ENCODE measurements at regions not wholly inside any gene's neighbourhood (a gene's known extent, or its start where the extent isn't known, plus 50 kb on each side); places are given as distances from the start of the nearest gene placed in this dataset.

- no peak for TF ChIP-seq ARID4B (CRISPR knock-in tag; IDR thresholded peaks at IDR 0.05; ENCODE audit: borderline replicate concordance)
Measured at GRCh38 chr6:132204591-132204990, 196.7 kb downstream of the MOXD1 start (continued).

- ATAC-seq (no peak), DNase-seq (ENCODE audit: low spot score) (no peak)
- ChIA-PET POLR2A (no interaction called here), CTCF (no interaction called here)
- Mint-ChIP-seq H3K27ac (no peak overlapping the region), H3K36me3 (no peaks in the 10 kb centered on the region), H3K27me3 (ENCODE audit: low read depth) (peaks cover 19% of the 10 kb centered on the region), H3K4me1 (no peaks in the 10 kb centered on the region), H3K9me3 (peaks cover 10% of the 10 kb centered on the region), H3K4me3 (no peak overlapping the region)
- no peak for TF ChIP-seq IRF1 (CRISPR knock-in tag; IDR thresholded peaks at IDR 0.05)
- no peak for TF ChIP-seq ZNF281 (CRISPR knock-in tag; IDR thresholded peaks at IDR 0.05)
- no peak for TF ChIP-seq CREM (CRISPR knock-in tag; IDR thresholded peaks at IDR 0.05)
- no peak for TF ChIP-seq MXD4 (CRISPR knock-in tag; IDR thresholded peaks at IDR 0.05; ENCODE audit: borderline replicate concordance)
- TF ChIP-seq SOX15 (CRISPR knock-in tag; IDR thresholded peaks at IDR 0.05) = no peak
- no peak for TF ChIP-seq OVOL2 (CRISPR knock-in tag; IDR thresholded peaks at IDR 0.05; ENCODE audit: borderline replicate concordance)
- TF ChIP-seq AR (CRISPR knock-in tag; IDR thresholded peaks at IDR 0.05) = no peak
- TF ChIP-seq SMAD3 (CRISPR knock-in tag; IDR thresholded peaks at IDR 0.05; ENCODE audit: borderline replicate concordance) = no peak
- TF ChIP-seq TCF7 (CRISPR knock-in tag; IDR thresholded peaks at IDR 0.05; ENCODE audit: low read depth) = no peak
- no peak for TF ChIP-seq SP1 (CRISPR knock-in tag; conservative IDR thresholded peaks at IDR 0.05)
- TF ChIP-seq STAT6 (CRISPR knock-in tag; conservative IDR thresholded peaks at IDR 0.05; ENCODE audit: low read depth) = no peak
- TF ChIP-seq NFE2L1 (CRISPR knock-in tag; IDR thresholded peaks at IDR 0.05) = no peak
- TF ChIP-seq KAT7 (CRISPR knock-in tag; IDR thresholded peaks at IDR 0.05; ENCODE audit: borderline replicate concordance) = no peak
- no peak for TF ChIP-seq FOXP1 (CRISPR knock-in tag; IDR thresholded peaks at IDR 0.05; ENCODE audit: borderline replicate concordance)
- no peak for TF ChIP-seq ZNF121 (CRISPR knock-in tag; IDR thresholded peaks at IDR 0.05)
Measured at GRCh38 chr6:132202574-132202973, 198.7 kb downstream of the MOXD1 start.
